HepG2 (cell line): ENCODE measurements at regions not wholly inside any gene's neighbourhood (a gene's known extent, or its start where the extent isn't known, plus 50 kb on each side); places are given as distances from the start of the nearest gene placed in this dataset.

ENCODE experiments used
- ATAC-seq: fragments of 200-7000 bp; cut with Tn5 transposase; 3 replicates; pipeline ENCODE4 v1.9.1; 2020; ENCODE audit warnings: mild to moderate bottlenecking, moderate library complexity
- BruUV-seq: library from RNA; stranded (reverse); fragments of 400-500 nt; replicated peaks from 2 replicates; lab custom pipeline; 2021; lab: Mats Ljungman, UMichigan
- CTCF ChIA-PET: fragments of 300-600 bp; formaldehyde crosslinking; extraction: SDS; loops from one replicate; lab custom pipeline; 2021; ENCODE audit warnings: low total read pairs, inconsistent platforms, low intra/inter-chr PET ratio; lab: Yijun Ruan, JAX
- POLR2A ChIA-PET: fragments of 350-600 bp; sonication (Branson Sonifier 250); formaldehyde crosslinking; loops from one replicate; lab custom pipeline; 2020; ENCODE audit warnings: antibody characterized with exemption, inconsistent platforms; lab: Yijun Ruan, JAX
- DNase-seq: peaks from one replicate; pipeline ENCODE4 v3.0.0-alpha.2; 2015; ENCODE audit warnings: low spot score
- FAIRE-seq: peaks from 3 replicates; lab custom pipeline; 2011; peaks lifted over from hg19 to GRCh38; lab: Jason Lieb, UNC
- H2AFZ ChIP-seq: one replicate; pipeline ENCODE4 v1.6.1; 2011; ENCODE audit warnings: low read length, inconsistent platforms
- H3K27ac ChIP-seq: fragments of 300-600 bp; 3 replicates; pipeline ENCODE4 v1.8.0; 2011; ENCODE audit warnings: mixed run types, mild to moderate bottlenecking, mixed read lengths, low read length, inconsistent platforms; ENCODE audit not compliant: insufficient read depth; ENCODE audit errors: extremely low read length
- H3K27me3 ChIP-seq, 2 experiments: fragments of 200-600 bp in 1 of 2; 2 replicates in 1 of 2; 3 replicates in 1 of 2; pipeline versions ENCODE4 v1.6.0 to v1.8.0; 2011; ENCODE audit warnings: low read length in 2 of 2, mild to moderate bottlenecking in 2 of 2, moderate library complexity in 2 of 2, inconsistent platforms in 1 of 2; ENCODE audit not compliant: insufficient read depth in 2 of 2, control insufficient read depth in 1 of 2
- H3K36me3 ChIP-seq, 2 experiments: fragments of 200-600 bp in 1 of 2; replicated peaks in 1 of 2; 2 replicates in 1 of 2; 3 replicates in 1 of 2; pipeline versions ENCODE4 v1.5.1 to v1.8.0; 2011; ENCODE audit warnings: low read length in 2 of 2, inconsistent platforms in 1 of 2; ENCODE audit not compliant: insufficient read depth in 2 of 2, control insufficient read depth in 1 of 2
- H3K4me1 ChIP-seq: 2 replicates; pipeline ENCODE4 v1.5.1; 2012; ENCODE audit warnings: low read length, inconsistent platforms; ENCODE audit not compliant: insufficient read depth
- H3K4me2 ChIP-seq: 2 replicates; pipeline ENCODE4 v1.6.0; 2011; ENCODE audit warnings: low read depth, low read length, inconsistent platforms
- H3K4me3 ChIP-seq, 3 experiments: fragments of 200-600 bp in 1 of 3; sonication (generic), shearing (Covaris generic) in 1 of 3; replicated peaks in 1 of 3; 2 replicates each; pipeline ENCODE4 v1.5.1; 2011 to 2016; ENCODE audit warnings: low read length in 3 of 3, inconsistent platforms in 2 of 3, low read depth in 2 of 3, mild to moderate bottlenecking in 2 of 3, control low read depth in 1 of 3, mixed read lengths in 1 of 3; ENCODE audit not compliant: insufficient read depth in 1 of 3
- H3K79me2 ChIP-seq: one replicate; pipeline ENCODE4 v1.6.1; 2011; ENCODE audit warnings: low read length, inconsistent platforms; ENCODE audit not compliant: insufficient read depth
- H3K9ac ChIP-seq: 2 replicates; pipeline ENCODE4 v1.6.0; 2011; ENCODE audit warnings: mild to moderate bottlenecking, low read depth, low read length, inconsistent platforms; ENCODE audit not compliant: insufficient read depth
- H3K9me3 ChIP-seq: 2 replicates; pipeline ENCODE4 v1.5.1; 2012; ENCODE audit warnings: mild to moderate bottlenecking, low read length
- H4K20me1 ChIP-seq: 2 replicates; pipeline ENCODE4 v1.6.0; 2011; ENCODE audit warnings: inconsistent platforms, mild to moderate bottlenecking, low read length, moderate library complexity; ENCODE audit not compliant: insufficient read depth
- IRX3 ChIP-seq: sonication (generic); formaldehyde crosslinking; IDR thresholded peaks from 2 replicates; pipeline ENCODE4 v1.8.1; 2023; ENCODE audit warnings: mild to moderate bottlenecking, low read depth, missing genetic modification reagents, borderline replicate concordance
- NR2F2 ChIP-seq: IDR thresholded peaks from 2 replicates; pipeline ENCODE4 v1.6.1; 2012; ENCODE audit warnings: low read depth, inconsistent platforms, borderline replicate concordance
- PCBP1 ChIP-seq: fragments of 200-400 bp; formaldehyde crosslinking; IDR thresholded peaks from 2 replicates; pipeline ENCODE4 v1.6.1; 2017; ENCODE audit warnings: mild to moderate bottlenecking, low read depth, low read length, borderline replicate concordance
- PHB2 ChIP-seq: fragments of 450-650 bp; IDR thresholded peaks from 2 replicates; pipeline ENCODE4 v1.6.1; 2018; ENCODE audit not compliant: partially characterized antibody
- SUZ12 ChIP-seq: fragments of 150-350 bp; IDR thresholded peaks from 2 replicates; pipeline ENCODE4 v1.6.1; 2014; ENCODE audit warnings: low read depth, low read length
- ZBTB38 ChIP-seq: sonication (generic); formaldehyde crosslinking; IDR thresholded peaks from 2 replicates; pipeline ENCODE4 v1.5.1; 2020; ENCODE audit warnings: mild to moderate bottlenecking, missing genetic modification reagents
- ZC3H4 ChIP-seq: sonication (generic); formaldehyde crosslinking; IDR thresholded peaks from 2 replicates; pipeline ENCODE4 v1.4.0; 2020; ENCODE audit warnings: missing genetic modification reagents, borderline replicate concordance
- ZFP62 ChIP-seq: sonication (generic); formaldehyde crosslinking; IDR thresholded peaks from 2 replicates; pipeline ENCODE4 v1.4.0; 2020; ENCODE audit warnings: missing genetic modification reagents
- ZMYM2 ChIP-seq: sonication (generic); formaldehyde crosslinking; IDR thresholded peaks from 2 replicates; pipeline ENCODE4 v1.8.0; 2022; ENCODE audit warnings: mild to moderate bottlenecking, missing genetic modification reagents
- ZNF546 ChIP-seq: sonication (generic); formaldehyde crosslinking; conservative IDR thresholded peaks from 2 replicates; pipeline ENCODE4 v1.8.1; 2023; ENCODE audit warnings: mild to moderate bottlenecking, missing genetic modification reagents
- ZNF569 ChIP-seq: sonication (generic); formaldehyde crosslinking; IDR thresholded peaks from 2 replicates; pipeline ENCODE4 v1.5.0; 2020; ENCODE audit warnings: mild to moderate bottlenecking, missing genetic modification reagents, moderate library complexity, borderline replicate concordance
- WGBS: methylation state at CpG from one replicate; pipeline ENCODE4 v1.1.6; 2017; ENCODE audit warnings: low lambda C conversion rate; 5-methylcytosine and 5-hydroxymethylcytosine counted together
- in situ Hi-C: cut with HindIII; loops from 2 replicates; pipeline ENCODE4 v1.10.0; 2017; ENCODE audit warnings: low pct_unique_long_range_greater_than_20kb; ENCODE audit not compliant: extremely low pct_ligation_motif_present
- intact Hi-C: fragments of 100-400 bp; cut with micrococcal nuclease; formaldehyde crosslinking; loops from one replicate; pipeline ENCODE4 v1.10.0; 2022; ENCODE audit not compliant: unreplicated experiment
- TF ChIP-seq, protein P1 (sequence below): IDR thresholded peaks from 2 replicates; pipeline ENCODE4 v1.6.1; 2016; ENCODE audit warnings: mild to moderate bottlenecking
- TF ChIP-seq, protein P2 (sequence below): sonication (generic); formaldehyde crosslinking; IDR thresholded peaks from 2 replicates; pipeline ENCODE4 v1.9.0; 2021; ENCODE audit warnings: missing genetic modification reagents, mild to moderate bottlenecking, borderline replicate concordance
- TF ChIP-seq, protein P3 (sequence below): sonication (generic); formaldehyde crosslinking; IDR thresholded peaks from 2 replicates; pipeline ENCODE4 v1.4.0; 2020; ENCODE audit warnings: missing genetic modification reagents
- TF ChIP-seq, protein P4 (sequence below): IDR thresholded peaks from 2 replicates; pipeline ENCODE4 v1.6.1; 2016; ENCODE audit warnings: control low read depth

DNA sequence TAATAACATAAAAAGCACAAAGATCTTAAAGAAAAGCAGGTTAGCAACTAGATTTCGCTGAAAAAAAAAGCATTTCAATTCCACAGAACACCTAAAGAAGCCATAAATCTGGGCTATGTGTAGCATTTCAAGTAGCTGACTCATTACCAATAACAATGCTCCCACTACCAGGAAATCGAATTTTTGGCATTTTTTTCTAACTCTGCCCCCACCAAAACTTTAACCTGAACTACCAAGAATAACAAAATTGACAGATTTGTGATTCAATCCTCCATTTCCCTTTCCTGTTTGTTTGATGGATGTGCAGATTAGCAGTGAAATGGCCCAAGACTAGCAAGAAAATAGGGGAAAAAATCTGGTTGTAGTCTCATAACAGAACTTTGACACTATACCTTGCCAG lies 180.2 kb downstream of the RASEF start:
- TF ChIP-seq, protein P1, sequence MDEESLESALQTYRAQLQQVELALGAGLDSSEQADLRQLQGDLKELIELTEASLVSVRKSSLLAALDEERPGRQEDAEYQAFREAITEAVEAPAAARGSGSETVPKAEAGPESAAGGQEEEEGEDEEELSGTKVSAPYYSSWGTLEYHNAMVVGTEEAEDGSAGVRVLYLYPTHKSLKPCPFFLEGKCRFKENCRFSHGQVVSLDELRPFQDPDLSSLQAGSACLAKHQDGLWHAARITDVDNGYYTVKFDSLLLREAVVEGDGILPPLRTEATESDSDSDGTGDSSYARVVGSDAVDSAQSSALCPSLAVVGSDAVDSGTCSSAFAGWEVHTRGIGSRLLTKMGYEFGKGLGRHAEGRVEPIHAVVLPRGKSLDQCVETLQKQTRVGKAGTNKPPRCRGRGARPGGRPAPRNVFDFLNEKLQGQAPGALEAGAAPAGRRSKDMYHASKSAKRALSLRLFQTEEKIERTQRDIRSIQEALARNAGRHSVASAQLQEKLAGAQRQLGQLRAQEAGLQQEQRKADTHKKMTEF (CRISPR knock-in tag) = no peak
- TF ChIP-seq ZNF569 (no peak), ZBTB38 (no peak), SUZ12 (no peak), NR2F2 (no peak), ZFP62 (CRISPR knock-in tag) (no peak), ZMYM2 (no peak), IRX3 (no peak), PCBP1 (no peak), ZNF546 (CRISPR knock-in tag) (no peak), ZC3H4 (CRISPR knock-in tag) (no peak), PHB2 (no peak)
- TF ChIP-seq, protein P2, sequence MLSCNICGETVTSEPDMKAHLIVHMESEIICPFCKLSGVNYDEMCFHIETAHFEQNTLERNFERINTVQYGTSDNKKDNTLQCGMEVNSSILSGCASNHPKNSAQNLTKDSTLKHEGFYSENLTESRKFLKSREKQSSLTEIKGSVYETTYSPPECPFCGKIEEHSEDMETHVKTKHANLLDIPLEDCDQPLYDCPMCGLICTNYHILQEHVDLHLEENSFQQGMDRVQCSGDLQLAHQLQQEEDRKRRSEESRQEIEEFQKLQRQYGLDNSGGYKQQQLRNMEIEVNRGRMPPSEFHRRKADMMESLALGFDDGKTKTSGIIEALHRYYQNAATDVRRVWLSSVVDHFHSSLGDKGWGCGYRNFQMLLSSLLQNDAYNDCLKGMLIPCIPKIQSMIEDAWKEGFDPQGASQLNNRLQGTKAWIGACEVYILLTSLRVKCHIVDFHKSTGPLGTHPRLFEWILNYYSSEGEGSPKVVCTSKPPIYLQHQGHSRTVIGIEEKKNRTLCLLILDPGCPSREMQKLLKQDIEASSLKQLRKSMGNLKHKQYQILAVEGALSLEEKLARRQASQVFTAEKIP (CRISPR knock-in tag) = no peak
- TF ChIP-seq, protein P3, sequence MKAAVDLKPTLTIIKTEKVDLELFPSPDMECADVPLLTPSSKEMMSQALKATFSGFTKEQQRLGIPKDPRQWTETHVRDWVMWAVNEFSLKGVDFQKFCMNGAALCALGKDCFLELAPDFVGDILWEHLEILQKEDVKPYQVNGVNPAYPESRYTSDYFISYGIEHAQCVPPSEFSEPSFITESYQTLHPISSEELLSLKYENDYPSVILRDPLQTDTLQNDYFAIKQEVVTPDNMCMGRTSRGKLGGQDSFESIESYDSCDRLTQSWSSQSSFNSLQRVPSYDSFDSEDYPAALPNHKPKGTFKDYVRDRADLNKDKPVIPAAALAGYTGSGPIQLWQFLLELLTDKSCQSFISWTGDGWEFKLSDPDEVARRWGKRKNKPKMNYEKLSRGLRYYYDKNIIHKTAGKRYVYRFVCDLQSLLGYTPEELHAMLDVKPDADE (CRISPR knock-in tag) = no peak
- TF ChIP-seq, protein P4, sequence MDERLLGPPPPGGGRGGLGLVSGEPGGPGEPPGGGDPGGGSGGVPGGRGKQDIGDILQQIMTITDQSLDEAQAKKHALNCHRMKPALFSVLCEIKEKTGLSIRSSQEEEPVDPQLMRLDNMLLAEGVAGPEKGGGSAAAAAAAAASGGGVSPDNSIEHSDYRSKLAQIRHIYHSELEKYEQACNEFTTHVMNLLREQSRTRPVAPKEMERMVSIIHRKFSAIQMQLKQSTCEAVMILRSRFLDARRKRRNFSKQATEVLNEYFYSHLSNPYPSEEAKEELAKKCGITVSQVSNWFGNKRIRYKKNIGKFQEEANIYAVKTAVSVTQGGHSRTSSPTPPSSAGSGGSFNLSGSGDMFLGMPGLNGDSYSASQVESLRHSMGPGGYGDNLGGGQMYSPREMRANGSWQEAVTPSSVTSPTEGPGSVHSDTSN (CRISPR knock-in tag) = no peak
- no TSS peak for BruUV-seq
- Histone ChIP-seq H4K20me1 (no peaks in the 10 kb centered on the region), H3K9ac (no peak overlapping the region), H2AFZ (no peak overlapping the region), H3K9me3 (no peaks in the 10 kb centered on the region), H3K79me2 (no peaks in the 10 kb centered on the region), H3K27me3 (no peaks in the 10 kb centered on the region), H3K27ac (no peak overlapping the region), H3K36me3 (no peaks in the 10 kb centered on the region), H3K4me3 (no peak overlapping the region), H3K4me2 (no peak overlapping the region), H3K4me1 (no peaks in the 10 kb centered on the region)
- 2% methylated on average over 2 of the region's 2 CpGs for WGBS
- DNase-seq (no peak), ATAC-seq (no peak), FAIRE-seq (no peak)
- ChIA-PET POLR2A (no interaction called here), CTCF (no interaction called here)
- intact Hi-C loops (no loop called here), in situ Hi-C loops (no loop called here)
